K562 (cell line): ENCODE measurements at regions not wholly inside any gene's neighbourhood (a gene's known extent, or its start where the extent isn't known, plus 50 kb on each side); places are given as distances from the start of the nearest gene placed in this dataset.

Source experiments
- ATAC-seq: fragments of 200-7000 bp; cut with Tn5 transposase; 3 replicates; pipeline ENCODE4 v1.9.1; 2020; ENCODE audit warnings: moderate library complexity
- BruUV-seq: library from RNA; stranded (reverse); fragments of 400-500 nt; replicated peaks from 2 replicates; lab custom pipeline; 2021; lab: Mats Ljungman, UMichigan
- CTCF ChIA-PET: fragments of 300-600 bp; formaldehyde crosslinking; extraction: SDS; loops from one replicate; lab custom pipeline; 2021; ENCODE audit warnings: low intra/inter-chr PET ratio; lab: Yijun Ruan, JAX
- POLR2A ChIA-PET: fragments of 300-600, 350-650 bp; sonication (Branson Sonifier 250); formaldehyde crosslinking; extraction: SDS; loops from one replicate; lab custom pipeline; 2021; ENCODE audit warnings: antibody characterized with exemption, inconsistent platforms; lab: Yijun Ruan, JAX
- DNase-seq, 4 experiments: peaks; one replicate each; pipeline versions ENCODE4 v3.0.0 to v3.0.0-alpha.2; 2011 to 2018; ENCODE audit warnings: low spot score in 3 of 4, mixed read lengths in 3 of 4; ENCODE audit errors: extremely low read depth in 1 of 4
- FAIRE-seq: peaks from 2 replicates; lab custom pipeline; 2011; peaks lifted over from hg19 to GRCh38; lab: Jason Lieb, UNC
- H2AFZ ChIP-seq: 2 replicates; pipeline ENCODE4 v1.6.0; 2011; ENCODE audit warnings: low read depth, low read length, control low read depth, inconsistent platforms
- H3K27ac ChIP-seq: fragments of 200-600 bp; 3 replicates; pipeline ENCODE4 v1.8.0; 2011; ENCODE audit warnings: low read depth, mild to moderate bottlenecking, control low read depth, inconsistent platforms, low read length, moderate library complexity, mixed read lengths; ENCODE audit errors: extremely low read depth
- H3K27me3 ChIP-seq, 2 experiments: fragments of 300-600 bp in 1 of 2; 2 replicates in 1 of 2; 3 replicates in 1 of 2; pipeline versions ENCODE4 v1.6.0 to v1.8.0; 2011; ENCODE audit warnings: inconsistent platforms in 2 of 2, low read length in 2 of 2, mild to moderate bottlenecking in 1 of 2, mixed read lengths in 1 of 2, moderate library complexity in 1 of 2; ENCODE audit not compliant: control insufficient read depth in 2 of 2, insufficient read depth in 2 of 2
- H3K36me3 ChIP-seq: fragments of 300-600 bp; 3 replicates; pipeline ENCODE4 v1.8.0; 2011; ENCODE audit warnings: mild to moderate bottlenecking, low read length, inconsistent platforms; ENCODE audit not compliant: control insufficient read depth, insufficient read depth
- H3K4me1 ChIP-seq, 2 experiments: fragments of 200-600 bp in 1 of 2; replicated peaks in 1 of 2; 2 replicates in 1 of 2; 3 replicates in 1 of 2; pipeline versions ENCODE4 v1.5.1 to v1.8.0; 2011; ENCODE audit warnings: inconsistent platforms in 2 of 2, low read length in 2 of 2, mild to moderate bottlenecking in 1 of 2, mixed read lengths in 1 of 2, moderate library complexity in 1 of 2; ENCODE audit not compliant: control insufficient read depth in 2 of 2, insufficient read depth in 2 of 2
- H3K4me2 ChIP-seq: 2 replicates; pipeline ENCODE4 v1.6.1; 2011; ENCODE audit warnings: low read length, control low read depth, inconsistent platforms, mixed read lengths; ENCODE audit not compliant: insufficient read depth
- H3K4me3 ChIP-seq: fragments of 200-600 bp; sonication (generic), shearing (Covaris generic); 2 replicates; pipeline ENCODE4 v1.5.1; 2016; ENCODE audit warnings: control low read depth, inconsistent platforms
- H3K79me2 ChIP-seq: fragments of 200-600 bp; 3 replicates; pipeline ENCODE4 v1.8.0; 2011; ENCODE audit warnings: low read length, inconsistent platforms; ENCODE audit not compliant: control insufficient read depth, insufficient read depth
- H3K9ac ChIP-seq, 2 experiments: 2 replicates each; pipeline versions ENCODE4 v1.6.0 to v1.6.1; 2011; ENCODE audit warnings: low read depth in 2 of 2, low read length in 2 of 2, control low read depth in 1 of 2, inconsistent platforms in 1 of 2, mild to moderate bottlenecking in 1 of 2, mixed read lengths in 1 of 2; ENCODE audit not compliant: insufficient read depth in 1 of 2
- H3K9me1 ChIP-seq: one replicate; pipeline ENCODE4 v1.6.0; 2011; ENCODE audit warnings: inconsistent platforms, mild to moderate bottlenecking, low read length, moderate library complexity; ENCODE audit not compliant: control insufficient read depth, insufficient read depth
- H3K9me3 ChIP-seq: replicated peaks from 2 replicates; pipeline ENCODE4 v1.5.1; 2011; ENCODE audit warnings: low read depth, low read length, inconsistent platforms; ENCODE audit not compliant: control insufficient read depth, insufficient read depth
- H4K20me1 ChIP-seq: replicated peaks from 2 replicates; pipeline ENCODE4 v1.6.1; 2011; ENCODE audit warnings: low read length, inconsistent platforms, mixed read lengths; ENCODE audit not compliant: control insufficient read depth, insufficient read depth
- ARID2 ChIP-seq: fragments of 450-650 bp; IDR thresholded peaks from 2 replicates; pipeline ENCODE4 v1.6.1; 2017; ENCODE audit warnings: antibody characterized with exemption, mild to moderate bottlenecking
- FOXO4 ChIP-seq: fragments of 450-650 bp; formaldehyde crosslinking; IDR thresholded peaks from 2 replicates; pipeline ENCODE4 v1.4.0; 2020; ENCODE audit warnings: mild to moderate bottlenecking, moderate library complexity
- GATAD2B ChIP-seq: fragments of 450-650 bp; IDR thresholded peaks from 2 replicates; pipeline ENCODE4 v1.6.1; 2017; ENCODE audit warnings: mild to moderate bottlenecking, borderline replicate concordance
- MAZ ChIP-seq, 2 experiments: fragments of 450-650 bp in 1 of 2; sonication (generic) in 1 of 2; formaldehyde crosslinking; IDR thresholded peaks in 1 of 2; conservative IDR thresholded peaks in 1 of 2; 2 replicates each; pipeline versions ENCODE4 v1.4.0 to v1.5.0; 2020; ENCODE audit warnings: mild to moderate bottlenecking in 1 of 2, missing genetic modification reagents in 1 of 2
- MCM5 ChIP-seq: fragments of 450-650 bp; IDR thresholded peaks from 2 replicates; pipeline ENCODE4 v1.6.1; 2016; ENCODE audit warnings: low read depth
- NR1H2 ChIP-seq: sonication (generic); formaldehyde crosslinking; IDR thresholded peaks from 2 replicates; pipeline ENCODE4 v1.4.0; 2020; ENCODE audit warnings: mild to moderate bottlenecking, missing genetic modification reagents
- PHTF2 ChIP-seq: fragments of 250-450 bp; sonication (Bioruptor Pico); IDR thresholded peaks from 2 replicates; pipeline ENCODE4 v1.5.0; 2021; ENCODE audit warnings: mild to moderate bottlenecking
- SLC30A9 ChIP-seq: fragments of 250-450 bp; sonication (Bioruptor Pico); IDR thresholded peaks from 2 replicates; pipeline ENCODE4 v1.8.0; 2022; ENCODE audit warnings: mild to moderate bottlenecking, moderate library complexity
- ZFPM2 ChIP-seq: fragments of 250-450 bp; sonication (Bioruptor Pico); IDR thresholded peaks from 2 replicates; pipeline ENCODE4 v1.5.1; 2022; ENCODE audit warnings: mild to moderate bottlenecking
- ZNF165 ChIP-seq: fragments of 250-450 bp; sonication (Bioruptor Pico); IDR thresholded peaks from 2 replicates; pipeline ENCODE4 v1.4.0; 2020; ENCODE audit warnings: borderline replicate concordance
- WGBS: fragments of 100-300 bp; shearing (Covaris generic); methylation state at CpG from one replicate; pipeline ENCODE4 v1.1.6; 2016; ENCODE audit warnings: low coverage, mixed read lengths; ENCODE audit not compliant: insufficient coverage; ENCODE audit errors: missing lambda C conversion rate; 5-methylcytosine and 5-hydroxymethylcytosine counted together
- in situ Hi-C: fragments of 300-500 bp; cut with MboI; formaldehyde crosslinking; loops from 4 replicates; pipeline ENCODE4 v1.15.0; 2018; ENCODE audit warnings: inconsistent platforms, mixed read lengths
- intact Hi-C: fragments of 100-400 bp; cut with micrococcal nuclease; formaldehyde crosslinking; loops from 2 replicates; pipeline ENCODE4 v1.14.2; 2022
- TF ChIP-seq, protein P1 (sequence below): fragments of 250-450 bp; sonication (Bioruptor Pico); IDR thresholded peaks from 2 replicates; pipeline ENCODE4 v1.8.0; 2022; ENCODE audit warnings: moderate library complexity, mild to moderate bottlenecking, inconsistent platforms
- TF ChIP-seq, protein P2 (sequence below): sonication (generic); formaldehyde crosslinking; IDR thresholded peaks from 2 replicates; pipeline ENCODE4 v1.8.0; 2022; ENCODE audit warnings: mild to moderate bottlenecking, missing genetic modification reagents
- TF ChIP-seq, protein P3 (sequence below): fragments of 450-650 bp; IDR thresholded peaks from 2 replicates; pipeline ENCODE4 v1.6.1; 2018; ENCODE audit not compliant: partially characterized antibody
- TF ChIP-seq, protein P4 (sequence below): fragments of 250-450 bp; sonication (Bioruptor Pico); IDR thresholded peaks from 2 replicates; pipeline ENCODE4 v1.5.0; 2022; ENCODE audit warnings: mild to moderate bottlenecking
- TF ChIP-seq, protein P5 (sequence below): fragments of 250-450 bp; sonication (Bioruptor Pico); IDR thresholded peaks from 2 replicates; pipeline ENCODE4 v1.8.0; 2021; ENCODE audit warnings: moderate library complexity, mild to moderate bottlenecking, inconsistent platforms

GRCh38 chr1:94731891-94732290 is 88.3 kb upstream of the SLC44A3 start:
- Histone ChIP-seq H3K4me1 (peaks cover 0 to 3% of the 10 kb centered on the region in 2 experiments; a peak in 1 of 5 replicates), H4K20me1 (no peaks in the 10 kb centered on the region), H3K27ac (no peak overlapping the region), H3K9ac (no peak overlapping the region), H3K4me2 (no peak overlapping the region), H3K4me3 (no peak overlapping the region), H3K36me3 (no peaks in the 10 kb centered on the region), H3K9me3 (no peaks in the 10 kb centered on the region), H3K27me3 (no peaks in the 10 kb centered on the region), H3K9me1 (no peaks in the 10 kb centered on the region), H2AFZ (no peak overlapping the region), H3K79me2 (no peaks in the 10 kb centered on the region)
- no peak for FAIRE-seq
- CTCF ChIA-PET, result no interaction called here
- POLR2A ChIA-PET, result interaction anchor here (0.6 kb wide), 1 partner anchor 706 kb away, joined by 3 read pairs; no protein-coding TSS in a partner anchor
- no peak for ATAC-seq
- in situ Hi-C loops (no loop called here), intact Hi-C loops (no loop called here)
- no TSS peak for BruUV-seq
- DNase-seq, result no peak
- whole genome bisulfite sequencing, result 5% methylated on average over 1 of the region's 1 CpG
- TF ChIP-seq FOXO4 (no peak), ARID2 (no peak), GATAD2B (no peak), MCM5 (no peak), ZFPM2 (CRISPR knock-in tag) (no peak), SLC30A9 (CRISPR knock-in tag) (no peak), ZNF165 (no peak), MAZ (CRISPR knock-in tag; conservative IDR thresholded peaks at IDR 0.05 in 1 of 2, IDR thresholded peaks at IDR 0.05 in 1 of 2) (no peak), PHTF2 (CRISPR knock-in tag) (no peak), NR1H2 (no peak)
- TF ChIP-seq, protein P1, sequence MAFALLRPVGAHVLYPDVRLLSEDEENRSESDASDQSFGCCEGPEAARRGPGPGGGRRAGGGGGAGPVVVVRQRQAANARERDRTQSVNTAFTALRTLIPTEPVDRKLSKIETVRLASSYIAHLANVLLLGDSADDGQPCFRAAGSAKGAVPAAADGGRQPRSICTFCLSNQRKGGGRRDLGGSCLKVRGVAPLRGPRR (CRISPR knock-in tag), result no peak
- TF ChIP-seq, protein P2, sequence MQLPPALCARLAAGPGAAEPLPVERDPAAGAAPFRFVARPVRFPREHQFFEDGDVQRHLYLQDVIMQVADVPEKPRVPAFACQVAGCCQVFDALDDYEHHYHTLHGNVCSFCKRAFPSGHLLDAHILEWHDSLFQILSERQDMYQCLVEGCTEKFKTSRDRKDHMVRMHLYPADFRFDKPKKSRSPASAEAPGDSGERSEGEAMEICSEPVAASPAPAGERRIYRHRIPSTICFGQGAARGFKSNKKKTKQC (CRISPR knock-in tag), result no peak
- TF ChIP-seq, protein P3, sequence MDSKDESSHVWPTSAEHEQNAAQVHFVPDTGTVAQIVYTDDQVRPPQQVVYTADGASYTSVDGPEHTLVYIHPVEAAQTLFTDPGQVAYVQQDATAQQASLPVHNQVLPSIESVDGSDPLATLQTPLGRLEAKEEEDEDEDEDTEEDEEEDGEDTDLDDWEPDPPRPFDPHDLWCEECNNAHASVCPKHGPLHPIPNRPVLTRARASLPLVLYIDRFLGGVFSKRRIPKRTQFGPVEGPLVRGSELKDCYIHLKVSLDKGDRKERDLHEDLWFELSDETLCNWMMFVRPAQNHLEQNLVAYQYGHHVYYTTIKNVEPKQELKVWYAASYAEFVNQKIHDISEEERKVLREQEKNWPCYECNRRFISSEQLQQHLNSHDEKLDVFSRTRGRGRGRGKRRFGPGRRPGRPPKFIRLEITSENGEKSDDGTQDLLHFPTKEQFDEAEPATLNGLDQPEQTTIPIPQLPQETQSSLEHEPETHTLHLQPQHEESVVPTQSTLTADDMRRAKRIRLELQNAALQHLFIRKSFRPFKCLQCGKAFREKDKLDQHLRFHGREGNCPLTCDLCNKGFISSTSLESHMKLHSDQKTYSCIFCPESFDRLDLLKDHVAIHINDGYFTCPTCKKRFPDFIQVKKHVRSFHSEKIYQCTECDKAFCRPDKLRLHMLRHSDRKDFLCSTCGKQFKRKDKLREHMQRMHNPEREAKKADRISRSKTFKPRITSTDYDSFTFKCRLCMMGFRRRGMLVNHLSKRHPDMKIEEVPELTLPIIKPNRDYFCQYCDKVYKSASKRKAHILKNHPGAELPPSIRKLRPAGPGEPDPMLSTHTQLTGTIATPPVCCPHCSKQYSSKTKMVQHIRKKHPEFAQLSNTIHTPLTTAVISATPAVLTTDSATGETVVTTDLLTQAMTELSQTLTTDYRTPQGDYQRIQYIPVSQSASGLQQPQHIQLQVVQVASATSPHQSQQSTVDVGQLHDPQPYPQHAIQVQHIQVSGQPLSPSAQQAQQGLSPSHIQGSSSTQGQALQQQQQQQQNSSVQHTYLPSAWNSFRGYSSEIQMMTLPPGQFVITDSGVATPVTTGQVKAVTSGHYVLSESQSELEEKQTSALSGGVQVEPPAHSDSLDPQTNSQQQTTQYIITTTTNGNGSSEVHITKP, result no peak
- TF ChIP-seq, protein P4, sequence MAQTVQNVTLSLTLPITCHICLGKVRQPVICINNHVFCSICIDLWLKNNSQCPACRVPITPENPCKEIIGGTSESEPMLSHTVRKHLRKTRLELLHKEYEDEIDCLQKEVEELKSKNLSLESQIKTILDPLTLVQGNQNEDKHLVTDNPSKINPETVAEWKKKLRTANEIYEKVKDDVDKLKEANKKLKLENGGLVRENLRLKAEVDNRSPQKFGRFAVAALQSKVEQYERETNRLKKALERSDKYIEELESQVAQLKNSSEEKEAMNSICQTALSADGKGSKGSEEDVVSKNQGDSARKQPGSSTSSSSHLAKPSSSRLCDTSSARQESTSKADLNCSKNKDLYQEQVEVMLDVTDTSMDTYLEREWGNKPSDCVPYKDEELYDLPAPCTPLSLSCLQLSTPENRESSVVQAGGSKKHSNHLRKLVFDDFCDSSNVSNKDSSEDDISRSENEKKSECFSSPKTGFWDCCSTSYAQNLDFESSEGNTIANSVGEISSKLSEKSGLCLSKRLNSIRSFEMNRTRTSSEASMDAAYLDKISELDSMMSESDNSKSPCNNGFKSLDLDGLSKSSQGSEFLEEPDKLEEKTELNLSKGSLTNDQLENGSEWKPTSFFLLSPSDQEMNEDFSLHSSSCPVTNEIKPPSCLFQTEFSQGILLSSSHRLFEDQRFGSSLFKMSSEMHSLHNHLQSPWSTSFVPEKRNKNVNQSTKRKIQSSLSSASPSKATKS (CRISPR knock-in tag), result no peak
- TF ChIP-seq, protein P5, sequence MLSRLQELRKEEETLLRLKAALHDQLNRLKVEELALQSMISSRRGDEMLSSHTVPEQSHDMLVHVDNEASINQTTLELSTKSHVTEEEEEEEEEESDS (CRISPR knock-in tag), result no peak
